Karpas-422 (cell line): ENCODE measurements at regions not wholly inside any gene's neighbourhood (a gene's known extent, or its start where the extent isn't known, plus 50 kb on each side); places are given as distances from the start of the nearest gene placed in this dataset.

ENCODE experiments used
- DNase-seq: peaks from one replicate; pipeline ENCODE4 v3.0.0-alpha.2; 2015
- H2AFZ ChIP-seq: fragments of 200-600 bp; sonication (generic); 2 replicates; pipeline ENCODE4 v1.6.1; 2014; ENCODE audit warnings: antibody characterized with exemption, low read length, mixed read lengths
- H3K27ac ChIP-seq: fragments of 200-600 bp; sonication (generic); 2 replicates; pipeline ENCODE4 v1.5.1; 2014; ENCODE audit warnings: mild to moderate bottlenecking, low read length, moderate library complexity
- H3K27me3 ChIP-seq: fragments of 200-600 bp; sonication (generic); 2 replicates; pipeline ENCODE4 v1.6.1; 2014; ENCODE audit warnings: low read length, mixed read lengths
- H3K36me3 ChIP-seq: fragments of 200-600 bp; sonication (generic); 2 replicates; pipeline ENCODE4 v1.6.1; 2014; ENCODE audit warnings: low read length, mixed read lengths; ENCODE audit not compliant: insufficient read depth
- H3K4me1 ChIP-seq: fragments of 200-600 bp; sonication (generic); 2 replicates; pipeline ENCODE4 v1.6.1; 2014; ENCODE audit warnings: mild to moderate bottlenecking, low read length, mixed read lengths
- H3K4me2 ChIP-seq: fragments of 200-600 bp; sonication (generic); 2 replicates; pipeline ENCODE4 v1.6.1; 2014; ENCODE audit warnings: low read length, low read depth, mild to moderate bottlenecking; ENCODE audit not compliant: poor library complexity, severe bottlenecking
- H3K4me3 ChIP-seq: fragments of 200-600 bp; sonication (generic); 2 replicates; pipeline ENCODE4 v1.5.1; 2014; ENCODE audit warnings: mild to moderate bottlenecking, antibody characterized with exemption, low read length, mixed read lengths
- H3K79me2 ChIP-seq: fragments of 200-600 bp; sonication (generic); 2 replicates; pipeline ENCODE4 v1.6.1; 2014; ENCODE audit warnings: mild to moderate bottlenecking, low read length, mixed read lengths
- H3K9ac ChIP-seq: fragments of 200-600 bp; sonication (generic); 2 replicates; pipeline ENCODE4 v1.6.0; 2014; ENCODE audit warnings: low read length
- H3K9me2 ChIP-seq: fragments of 200-600 bp; sonication (generic), shearing (Covaris generic); replicated peaks from 2 replicates; pipeline ENCODE4 v1.6.0; 2014; ENCODE audit warnings: mild to moderate bottlenecking, low read length, moderate library complexity; ENCODE audit not compliant: insufficient read depth
- H3K9me3 ChIP-seq: fragments of 300-700, 200-600 bp; sonication (generic); 2 replicates; pipeline ENCODE4 v1.6.1; 2014; ENCODE audit warnings: low read length, mixed read lengths
- H4K20me1 ChIP-seq: fragments of 200-600 bp; sonication (generic); 2 replicates; pipeline ENCODE4 v1.6.1; 2014; ENCODE audit warnings: mild to moderate bottlenecking, antibody characterized with exemption, low read length, low read depth; ENCODE audit not compliant: insufficient read depth

DNA sequence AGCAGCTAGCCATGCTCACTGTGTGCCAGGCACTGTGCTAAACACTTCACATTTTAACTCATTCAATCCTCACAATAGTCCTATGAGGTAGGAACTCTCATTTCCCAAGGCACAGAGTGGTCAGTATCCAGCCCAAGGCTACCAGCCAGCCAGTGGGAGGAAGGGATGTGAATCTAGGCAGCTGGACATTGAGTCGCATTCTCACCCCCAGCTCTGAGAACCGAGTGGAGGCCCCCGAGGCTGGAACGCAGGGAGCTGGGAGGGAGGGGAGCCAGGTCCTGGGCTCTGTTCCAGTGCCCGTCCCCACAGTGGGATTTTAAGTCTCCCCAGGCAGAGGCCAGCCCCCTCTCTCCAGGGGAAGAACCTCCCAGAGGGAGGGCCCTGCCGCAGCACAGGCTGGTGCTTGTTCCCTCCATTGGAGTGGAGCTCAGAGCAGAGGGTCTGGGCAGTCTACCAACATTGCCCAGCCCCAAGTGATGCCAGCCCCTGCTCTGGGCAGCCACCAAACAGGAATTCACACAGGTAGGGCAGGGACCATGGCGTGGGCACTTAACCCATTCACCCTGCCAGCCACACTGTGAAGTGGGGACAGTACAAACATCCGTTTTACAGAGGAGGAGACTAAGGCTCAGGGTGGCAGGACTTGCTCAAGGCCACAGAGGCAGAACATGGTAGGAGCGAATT is 131.3 kb downstream of the CEBPB start:
- Histone ChIP-seq H4K20me1 (no peaks in the 10 kb centered on the region), H3K4me1 (no peaks in the 10 kb centered on the region), H3K79me2 (no peaks in the 10 kb centered on the region), H3K4me3 (no peak overlapping the region), H3K9ac (no peak overlapping the region), H3K9me3 (no peaks in the 10 kb centered on the region), H3K4me2 (no peak overlapping the region), H3K27ac (no peak overlapping the region), H3K36me3 (no peaks in the 10 kb centered on the region), H3K27me3 (no peaks in the 10 kb centered on the region; the same call in 1 of the 2 replicates), H3K9me2 (no peaks in the 10 kb centered on the region), H2AFZ (no peak overlapping the region)
- no peak for DNase-seq

DNA sequence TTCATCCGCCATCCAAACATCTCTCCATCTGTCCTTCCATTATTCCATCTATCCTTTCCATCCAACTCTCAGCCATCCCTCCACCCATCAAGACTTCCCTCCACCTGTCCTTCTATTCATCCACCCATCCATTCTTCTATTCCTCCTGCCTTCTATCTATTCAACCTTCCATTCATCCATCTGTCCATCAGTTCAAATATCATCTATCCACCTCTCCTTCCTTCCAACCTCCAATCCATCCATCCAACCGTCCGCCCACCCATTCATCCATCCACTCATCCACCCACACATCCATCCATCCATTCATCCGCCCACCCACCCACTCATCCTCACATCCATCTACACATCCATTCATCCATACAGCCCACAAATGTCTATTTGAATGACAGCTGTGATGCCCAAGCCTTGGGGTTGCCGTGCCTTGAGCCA is 132.1 kb downstream of the CEBPB start:
- no peak overlapping the region for H2AFZ ChIP-seq
- H3K4me3 ChIP-seq, result no peak overlapping the region
- no peaks in the 10 kb centered on the region for H3K79me2 ChIP-seq
- no peak for DNase-seq
- H3K9me3 ChIP-seq, result no peaks in the 10 kb centered on the region
- no peak overlapping the region for H3K9ac ChIP-seq
- no peaks in the 10 kb centered on the region for H3K4me1 ChIP-seq
- no peaks in the 10 kb centered on the region for H3K36me3 ChIP-seq
- no peaks in the 10 kb centered on the region for H4K20me1 ChIP-seq
- H3K27ac ChIP-seq, result no peak overlapping the region
- H3K9me2 ChIP-seq, result no peaks in the 10 kb centered on the region
- H3K4me2 ChIP-seq, result no peak overlapping the region
- H3K27me3 ChIP-seq, result no peaks in the 10 kb centered on the region; the same call in 1 of the 2 replicates

- Histone ChIP-seq H3K4me2 (no peak overlapping the region), H3K27me3 (no peaks in the 10 kb centered on the region; the same call in 1 of the 2 replicates), H4K20me1 (no peaks in the 10 kb centered on the region), H3K36me3 (no peaks in the 10 kb centered on the region), H3K4me1 (no peaks in the 10 kb centered on the region), H3K9ac (no peak overlapping the region), H3K4me3 (no peak overlapping the region), H3K27ac (no peak overlapping the region), H3K79me2 (no peaks in the 10 kb centered on the region), H3K9me2 (no peaks in the 10 kb centered on the region), H2AFZ (no peak overlapping the region), H3K9me3 (peaks cover 3% of the 10 kb centered on the region; the same call in 1 of the 2 replicates)
- no peak for DNase-seq
These were observed 132.6 kb downstream of the CEBPB start for GRCh38 chr20:50323209-50323608.

DNA sequence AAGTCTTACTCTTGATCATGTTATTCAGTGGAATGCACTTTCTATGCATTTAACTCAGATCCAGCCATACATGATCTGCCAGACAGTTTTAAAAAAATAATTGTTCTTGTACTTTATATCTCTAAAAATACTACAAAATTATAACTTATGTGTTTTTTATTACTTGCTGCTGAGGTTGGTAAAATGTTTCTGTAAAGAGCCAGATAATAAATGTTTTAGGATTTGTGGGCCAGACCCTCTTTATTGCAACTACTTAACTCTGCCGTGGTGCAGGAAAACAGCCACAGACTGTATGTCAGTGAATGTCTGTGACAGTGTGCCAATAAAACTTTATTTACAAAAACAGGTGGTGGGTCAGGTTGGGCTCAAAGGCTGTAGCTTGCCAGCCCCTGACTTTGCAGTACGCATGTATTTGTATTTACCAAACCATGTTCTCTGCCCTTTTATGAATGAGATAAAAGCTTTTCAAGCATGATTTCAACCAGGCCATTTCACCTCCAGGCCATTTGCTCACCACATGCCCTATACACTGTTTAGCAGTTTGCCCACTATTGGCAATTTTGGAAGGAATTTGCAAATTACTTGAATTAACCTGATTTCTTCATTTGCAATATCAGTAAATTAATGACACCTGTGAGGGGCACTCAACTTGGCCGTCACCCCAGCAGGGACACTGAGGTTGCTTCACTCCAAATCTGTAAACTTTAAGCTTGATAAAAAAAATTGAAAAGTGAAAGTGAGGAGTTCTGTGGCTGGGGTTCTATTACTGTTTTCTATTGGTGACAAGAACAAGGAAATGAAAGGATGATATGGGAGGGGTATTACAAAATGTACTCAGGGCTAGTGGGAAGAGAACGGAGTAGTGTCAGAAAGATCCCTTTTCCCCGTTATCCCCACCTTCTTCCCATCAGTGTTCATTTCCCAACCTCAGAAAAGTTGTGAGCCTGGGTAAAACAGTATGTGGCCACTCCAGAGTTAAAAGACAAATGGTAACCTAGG is 133.4 kb downstream of the CEBPB start:
- no peaks in the 10 kb centered on the region for H3K9me2 ChIP-seq
- peaks cover 3% of the 10 kb centered on the region; the same call in 1 of the 2 replicates for H3K9me3 ChIP-seq
- H3K27me3 ChIP-seq, result no peaks in the 10 kb centered on the region; the same call in 1 of the 2 replicates
- H3K4me2 ChIP-seq, result no peak overlapping the region
- H3K36me3 ChIP-seq, result no peaks in the 10 kb centered on the region
- no peak for DNase-seq
- H3K27ac ChIP-seq, result no peak overlapping the region
- no peak overlapping the region for H3K4me3 ChIP-seq
- H3K4me1 ChIP-seq, result no peaks in the 10 kb centered on the region
- no peaks in the 10 kb centered on the region for H3K79me2 ChIP-seq
- H4K20me1 ChIP-seq, result no peaks in the 10 kb centered on the region
- no peak overlapping the region for H3K9ac ChIP-seq
- no peak overlapping the region for H2AFZ ChIP-seq

DNA sequence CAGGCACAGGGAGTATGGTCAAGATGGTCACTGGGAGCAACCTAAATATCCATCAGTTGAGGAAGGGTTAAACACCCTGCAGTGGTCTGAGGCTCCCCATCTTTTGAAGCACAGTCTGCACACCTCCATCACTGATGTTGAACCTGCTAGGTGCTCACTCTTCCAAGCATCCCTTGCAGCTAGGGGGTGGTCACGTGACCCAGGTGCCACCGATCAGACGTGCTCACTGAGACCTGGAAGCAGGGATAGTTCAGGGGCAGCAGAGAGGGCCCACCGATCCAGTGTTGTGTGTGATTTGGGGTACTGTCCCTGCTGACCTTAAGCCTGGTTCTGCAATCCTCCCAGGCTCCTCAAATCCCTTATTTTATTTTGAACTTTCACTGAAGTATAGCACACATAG is 134.6 kb downstream of the CEBPB start:
- Histone ChIP-seq H3K27ac (no peak overlapping the region), H3K9me2 (no peaks in the 10 kb centered on the region), H3K4me2 (no peak overlapping the region), H3K9ac (no peak overlapping the region), H3K4me3 (no peak overlapping the region), H4K20me1 (no peaks in the 10 kb centered on the region), H3K9me3 (peaks cover 3% of the 10 kb centered on the region; the same call in 1 of the 2 replicates), H3K36me3 (no peaks in the 10 kb centered on the region), H3K4me1 (no peaks in the 10 kb centered on the region), H3K27me3 (no peaks in the 10 kb centered on the region; the same call in 1 of the 2 replicates), H3K79me2 (no peaks in the 10 kb centered on the region), H2AFZ (no peak overlapping the region)
- no peak for DNase-seq

DNA sequence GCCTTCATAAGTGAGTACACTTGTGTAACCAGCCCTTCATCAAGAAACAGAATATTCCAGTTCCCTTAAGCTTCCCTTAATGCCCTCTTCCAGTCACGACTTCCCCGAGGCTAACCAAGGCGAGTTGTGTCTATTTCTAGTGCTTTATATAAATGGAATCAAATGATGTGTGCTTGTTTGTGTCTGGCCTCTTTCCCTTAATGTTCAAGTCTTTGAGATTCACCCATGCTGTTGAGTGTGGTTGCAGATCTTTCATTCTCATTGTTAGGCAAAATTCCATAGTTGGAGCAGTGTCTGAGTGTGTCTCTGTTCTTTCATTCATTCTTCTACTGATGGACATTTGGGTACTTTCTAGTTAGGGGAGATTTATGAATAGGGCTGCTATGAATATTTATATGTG is 135.0 kb downstream of the CEBPB start:
- Histone ChIP-seq H3K9me2 (no peaks in the 10 kb centered on the region), H3K4me2 (no peak overlapping the region), H3K36me3 (no peaks in the 10 kb centered on the region), H2AFZ (no peak overlapping the region), H3K4me3 (no peak overlapping the region), H3K27me3 (no peaks in the 10 kb centered on the region), H3K79me2 (no peaks in the 10 kb centered on the region), H3K27ac (no peak overlapping the region), H3K9me3 (peaks cover 3% of the 10 kb centered on the region; the same call in 1 of the 2 replicates), H3K9ac (no peak overlapping the region), H4K20me1 (no peaks in the 10 kb centered on the region), H3K4me1 (no peaks in the 10 kb centered on the region)
- no peak for DNase-seq

GRCh38 chr20:50327666-50328065 is 137.0 kb downstream of the CEBPB start:
- Histone ChIP-seq H3K4me1 (no peaks in the 10 kb centered on the region), H3K79me2 (no peaks in the 10 kb centered on the region), H3K36me3 (no peaks in the 10 kb centered on the region), H2AFZ (no peak overlapping the region), H3K27ac (no peak overlapping the region), H3K9me2 (no peaks in the 10 kb centered on the region), H3K9me3 (peaks cover 3% of the 10 kb centered on the region; the same call in 1 of the 2 replicates), H3K4me2 (no peak overlapping the region), H3K4me3 (no peak overlapping the region), H3K9ac (no peak overlapping the region), H4K20me1 (no peaks in the 10 kb centered on the region), H3K27me3 (no peaks in the 10 kb centered on the region)
- DNase-seq, result no peak
